Large intestine (tissue), 3 donors: ENCODE measurements at regions not wholly inside any gene's neighbourhood (a gene's known extent, or its start where the extent isn't known, plus 50 kb on each side); places are given as distances from the start of the nearest gene placed in this dataset.
"Not testable (repeated sequence)": the region's sequence is repeated elsewhere in the genome, so short reads cannot be mapped to it uniquely, and the experiment has no call there.

ENCODE experiments used
- DNase-seq, 2 donors: peaks; one replicate each; pipeline versions ENCODE4 v3.0.0 to v3.0.0-alpha.2; 2013
- H3K27ac ChIP-seq: one replicate; pipeline ENCODE4 v1.5.1; 2013; ENCODE audit warnings: low read length
- H3K27me3 ChIP-seq: 2 replicates; pipeline ENCODE4 v1.6.1; 2013; ENCODE audit warnings: low read length; ENCODE audit not compliant: control insufficient read depth, insufficient read depth
- H3K36me3 ChIP-seq: 2 replicates; pipeline ENCODE4 v1.6.1; 2013; ENCODE audit warnings: low read length; ENCODE audit not compliant: control insufficient read depth, insufficient read depth
- H3K4me1 ChIP-seq: one replicate; pipeline ENCODE4 v1.6.1; 2013; ENCODE audit warnings: low read length; ENCODE audit not compliant: control insufficient read depth, insufficient read depth
- H3K4me3 ChIP-seq: one replicate; pipeline ENCODE4 v1.5.1; 2013; ENCODE audit warnings: low read length
- H3K9me3 ChIP-seq: one replicate; pipeline ENCODE4 v1.6.1; 2013; ENCODE audit warnings: mild to moderate bottlenecking, low read depth, low read length, moderate library complexity; ENCODE audit not compliant: control insufficient read depth
- WGBS: methylation state at CpG from one replicate; pipeline ENCODE4 v1.1.5; 2013; ENCODE audit warnings: low lambda C conversion rate; ENCODE audit not compliant: insufficient coverage; 5-methylcytosine and 5-hydroxymethylcytosine counted together

GRCh38 chr9:81078555-81078954 is 610.8 kb downstream of the TLE1 start:
- Histone ChIP-seq H3K36me3 (no peaks in the 10 kb centered on the region), H3K27ac (no peak overlapping the region), H3K27me3 (no peaks in the 10 kb centered on the region), H3K9me3 (no peaks in the 10 kb centered on the region), H3K4me1 (no peaks in the 10 kb centered on the region), H3K4me3 (no peak overlapping the region)
- 94% methylated on average over 2 of the region's 3 CpGs for WGBS
- no peak for DNase-seq

- Histone ChIP-seq H3K9me3 (no peaks in the 10 kb centered on the region), H3K4me1 (no peaks in the 10 kb centered on the region), H3K36me3 (no peaks in the 10 kb centered on the region), H3K27me3 (no peaks in the 10 kb centered on the region), H3K27ac (no peak overlapping the region), H3K4me3 (no peak overlapping the region)
- DNase-seq, result no peak
Measured at GRCh38 chr9:81077572-81077971, 611.8 kb downstream of the TLE1 start.

- DNase-seq, result no peak
- no peak overlapping the region for H3K4me3 ChIP-seq
- H3K36me3 ChIP-seq, result no peaks in the 10 kb centered on the region
- H3K27me3 ChIP-seq, result no peaks in the 10 kb centered on the region
- no peak overlapping the region for H3K27ac ChIP-seq
- no peaks in the 10 kb centered on the region for H3K9me3 ChIP-seq
- no CpG with 5 or more reads among the region's 2 CpGs for WGBS
- no peaks in the 10 kb centered on the region for H3K4me1 ChIP-seq
Measured at GRCh38 chr9:81076131-81076530, 613.2 kb downstream of the TLE1 start.

GRCh38 chr9:81074221-81074620 is 615.1 kb downstream of the TLE1 start:
- WGBS, result 40% methylated on average over 1 of the region's 4 CpGs
- H3K27me3 ChIP-seq, result no peaks in the 10 kb centered on the region
- DNase-seq, result no peak
- no peak overlapping the region for H3K27ac ChIP-seq
- H3K4me1 ChIP-seq, result no peaks in the 10 kb centered on the region
- no peaks in the 10 kb centered on the region for H3K9me3 ChIP-seq
- H3K4me3 ChIP-seq, result no peak overlapping the region
- H3K36me3 ChIP-seq, result no peaks in the 10 kb centered on the region

GRCh38 chr9:81073821-81074220 is 615.5 kb downstream of the TLE1 start:
- Histone ChIP-seq H3K4me1 (no peaks in the 10 kb centered on the region), H3K9me3 (no peaks in the 10 kb centered on the region), H3K27me3 (no peaks in the 10 kb centered on the region), H3K4me3 (no peak overlapping the region), H3K36me3 (no peaks in the 10 kb centered on the region), H3K27ac (no peak overlapping the region)
- DNase-seq, result no peak
- 100% methylated on average over 2 of the region's 4 CpGs for WGBS

GRCh38 chr9:81072758-81073157 is 616.6 kb downstream of the TLE1 start:
- H3K27me3 ChIP-seq, result no peaks in the 10 kb centered on the region
- H3K4me3 ChIP-seq, result no peak overlapping the region
- H3K27ac ChIP-seq, result no peak overlapping the region
- no peak for DNase-seq
- WGBS, result no CpG with 5 or more reads among the region's 2 CpGs
- H3K36me3 ChIP-seq, result no peaks in the 10 kb centered on the region
- H3K4me1 ChIP-seq, result no peaks in the 10 kb centered on the region
- no peaks in the 10 kb centered on the region for H3K9me3 ChIP-seq

GRCh38 chr9:81071108-81071507 is 618.2 kb downstream of the TLE1 start:
- no peaks in the 10 kb centered on the region for H3K36me3 ChIP-seq
- no peaks in the 10 kb centered on the region for H3K4me1 ChIP-seq
- no peak overlapping the region for H3K4me3 ChIP-seq
- no CpG with 5 or more reads among the region's 2 CpGs for WGBS
- no peaks in the 10 kb centered on the region for H3K9me3 ChIP-seq
- H3K27me3 ChIP-seq, result no peaks in the 10 kb centered on the region
- H3K27ac ChIP-seq, result no peak overlapping the region
- no peak for DNase-seq

- Histone ChIP-seq H3K27ac (no peak overlapping the region), H3K4me3 (no peak overlapping the region), H3K27me3 (no peaks in the 10 kb centered on the region), H3K9me3 (no peaks in the 10 kb centered on the region), H3K36me3 (no peaks in the 10 kb centered on the region), H3K4me1 (no peaks in the 10 kb centered on the region)
- no peak for DNase-seq
- WGBS, result 44% methylated on average over 2 of the region's 9 CpGs
Measured at GRCh38 chr9:81070689-81071088, 618.7 kb downstream of the TLE1 start.

- H3K4me1 ChIP-seq, result no peaks in the 10 kb centered on the region
- no peak overlapping the region for H3K27ac ChIP-seq
- no peak overlapping the region for H3K4me3 ChIP-seq
- H3K27me3 ChIP-seq, result no peaks in the 10 kb centered on the region
- no peaks in the 10 kb centered on the region for H3K36me3 ChIP-seq
- DNase-seq, result no peak
- H3K9me3 ChIP-seq, result no peaks in the 10 kb centered on the region
- WGBS, result no CpG with 5 or more reads among the region's 4 CpGs
Measured at GRCh38 chr9:81069923-81070322, 619.4 kb downstream of the TLE1 start.

GRCh38 chr9:81069038-81069795 is 620.1 kb downstream of the TLE1 start:
- H3K9me3 ChIP-seq, result no peaks in the 10 kb centered on the region
- no peaks in the 10 kb centered on the region for H3K4me1 ChIP-seq
- no CpG with 5 or more reads among the region's 3 CpGs for WGBS
- H3K27me3 ChIP-seq, result no peaks in the 10 kb centered on the region
- DNase-seq, result no peak
- no peaks in the 10 kb centered on the region for H3K36me3 ChIP-seq
- H3K4me3 ChIP-seq, result no peak overlapping the region
- no peak overlapping the region for H3K27ac ChIP-seq

GRCh38 chr9:81062995-81063394 is 626.4 kb downstream of the TLE1 start:
- not testable (repeated sequence) for DNase-seq, H3K36me3 ChIP-seq, H3K9me3 ChIP-seq, H3K4me1 ChIP-seq, H3K4me3 ChIP-seq, H3K27me3 ChIP-seq, H3K27ac ChIP-seq
- 71% methylated on average over 1 of the region's 3 CpGs for WGBS
